ENCODE measurements at regions not wholly inside any gene's neighbourhood (a gene's known extent, or its start where the extent isn't known, plus 50 kb on each side); places are given as distances from the start of the nearest gene placed in this dataset.

- Histone ChIP-seq H3K36me3 (ENCODE audit: control insufficient read depth in 2 of 3, insufficient read depth in 3 of 3, low read length in 3 of 3) (no peaks in the 10 kb centered on the region), H3K27me3 (ENCODE audit: control insufficient read depth, insufficient read depth, low read length) (no peaks in the 10 kb centered on the region), H3K9me3 (ENCODE audit: control insufficient read depth in 2 of 3, insufficient read depth in 1 of 3, low read length in 3 of 3) (no peaks in the 10 kb centered on the region), H3K27ac (ENCODE audit: low read depth in 2 of 2, low read length in 2 of 2) (no peak overlapping the region), H3K9ac (ENCODE audit: low read length in 3 of 3) (no peak overlapping the region), H3K4me1 (ENCODE audit: control insufficient read depth in 2 of 3, insufficient read depth in 2 of 3, low read depth in 1 of 3, low read length in 3 of 3) (peaks cover 0 to 3% (median 0%) of the 10 kb centered on the region in 3 donors), H3K4me3 (ENCODE audit: low read length in 3 of 3) (no peak overlapping the region)
- intact Hi-C loops (cut with DNase I) = no loop called here
- TF ChIP-seq, protein P1, sequence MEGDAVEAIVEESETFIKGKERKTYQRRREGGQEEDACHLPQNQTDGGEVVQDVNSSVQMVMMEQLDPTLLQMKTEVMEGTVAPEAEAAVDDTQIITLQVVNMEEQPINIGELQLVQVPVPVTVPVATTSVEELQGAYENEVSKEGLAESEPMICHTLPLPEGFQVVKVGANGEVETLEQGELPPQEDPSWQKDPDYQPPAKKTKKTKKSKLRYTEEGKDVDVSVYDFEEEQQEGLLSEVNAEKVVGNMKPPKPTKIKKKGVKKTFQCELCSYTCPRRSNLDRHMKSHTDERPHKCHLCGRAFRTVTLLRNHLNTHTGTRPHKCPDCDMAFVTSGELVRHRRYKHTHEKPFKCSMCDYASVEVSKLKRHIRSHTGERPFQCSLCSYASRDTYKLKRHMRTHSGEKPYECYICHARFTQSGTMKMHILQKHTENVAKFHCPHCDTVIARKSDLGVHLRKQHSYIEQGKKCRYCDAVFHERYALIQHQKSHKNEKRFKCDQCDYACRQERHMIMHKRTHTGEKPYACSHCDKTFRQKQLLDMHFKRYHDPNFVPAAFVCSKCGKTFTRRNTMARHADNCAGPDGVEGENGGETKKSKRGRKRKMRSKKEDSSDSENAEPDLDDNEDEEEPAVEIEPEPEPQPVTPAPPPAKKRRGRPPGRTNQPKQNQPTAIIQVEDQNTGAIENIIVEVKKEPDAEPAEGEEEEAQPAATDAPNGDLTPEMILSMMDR (IDR thresholded peaks at IDR 0.05; ENCODE audit: borderline replicate concordance, extremely low read depth, insufficient read depth) = no peak
- FAIRE-seq = no peak
- no peak for DNase-seq
These were observed 164.5 kb upstream of the S1PR3 start for GRCh38 chr9:88826771-88827181.

GRCh38 chr9:88828018-88828417 lies 163.2 kb upstream of the S1PR3 start:
- H3K4me3 ChIP-seq (ENCODE audit: low read length in 3 of 3) = no peak overlapping the region
- FAIRE-seq = no peak
- H3K4me1 ChIP-seq (ENCODE audit: control insufficient read depth in 2 of 3, insufficient read depth in 2 of 3, low read depth in 1 of 3, low read length in 3 of 3) = peaks cover 0 to 3% (median 0%) of the 10 kb centered on the region in 3 donors
- DNase-seq = no peak
- TF ChIP-seq, protein P1 (IDR thresholded peaks at IDR 0.05; ENCODE audit: borderline replicate concordance, extremely low read depth, insufficient read depth) = no peak
- no peaks in the 10 kb centered on the region for H3K9me3 ChIP-seq (ENCODE audit: control insufficient read depth in 2 of 3, insufficient read depth in 1 of 3, low read length in 3 of 3)
- H3K27ac ChIP-seq (ENCODE audit: low read depth in 2 of 2, low read length in 2 of 2) = peak overlapping the region in 1 of 2 donors; percentile 55
- no peaks in the 10 kb centered on the region for H3K36me3 ChIP-seq (ENCODE audit: control insufficient read depth in 2 of 3, insufficient read depth in 3 of 3, low read length in 3 of 3)
- no peak overlapping the region for H3K9ac ChIP-seq (ENCODE audit: low read length in 3 of 3)
- H3K27me3 ChIP-seq (ENCODE audit: control insufficient read depth, insufficient read depth, low read length) = no peaks in the 10 kb centered on the region
- intact Hi-C loops (cut with DNase I) = no loop called here

DNA sequence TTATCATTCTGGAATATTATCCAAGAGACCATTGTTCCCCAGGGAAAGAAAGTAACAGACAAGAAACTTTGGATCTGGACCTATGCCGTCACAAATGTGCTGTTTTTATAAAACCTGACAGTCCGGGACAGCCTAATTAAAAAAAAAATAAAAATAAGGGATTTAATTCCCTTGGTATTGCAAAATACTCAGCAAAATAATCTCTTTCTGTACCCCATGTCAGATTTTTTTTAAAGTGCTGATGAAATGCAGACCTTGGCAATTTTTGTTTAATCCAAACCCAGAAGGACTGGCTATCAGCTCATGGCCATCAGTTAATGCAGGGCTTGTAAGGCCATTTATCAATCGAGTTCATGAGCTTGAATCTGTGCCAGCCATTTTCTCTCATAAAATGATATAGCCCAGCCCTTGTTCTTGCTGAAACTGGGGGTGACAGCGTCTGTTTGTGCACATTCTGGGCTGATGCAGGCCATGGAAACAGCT lies 162.7 kb upstream of the S1PR3 start:
- Histone ChIP-seq H3K27me3 (ENCODE audit: control insufficient read depth, insufficient read depth, low read length) (no peaks in the 10 kb centered on the region), H3K9me3 (ENCODE audit: control insufficient read depth in 2 of 3, insufficient read depth in 1 of 3, low read length in 3 of 3) (no peaks in the 10 kb centered on the region), H3K27ac (ENCODE audit: low read depth in 2 of 2, low read length in 2 of 2) (no peak overlapping the region), H3K9ac (ENCODE audit: low read length in 3 of 3) (no peak overlapping the region), H3K4me1 (ENCODE audit: control insufficient read depth in 2 of 3, insufficient read depth in 2 of 3, low read depth in 1 of 3, low read length in 3 of 3) (peaks cover 0 to 3% (median 0%) of the 10 kb centered on the region in 3 donors), H3K4me3 (ENCODE audit: low read length in 3 of 3) (no peak overlapping the region), H3K36me3 (ENCODE audit: control insufficient read depth in 2 of 3, insufficient read depth in 3 of 3, low read length in 3 of 3) (no peaks in the 10 kb centered on the region)
- FAIRE-seq = no peak
- intact Hi-C loops (cut with DNase I) = no loop called here
- DNase-seq = peak in 2 of 5 donors; percentile 41 to 64
- TF ChIP-seq, protein P1 (IDR thresholded peaks at IDR 0.05; ENCODE audit: borderline replicate concordance, extremely low read depth, insufficient read depth) = no peak

DNA sequence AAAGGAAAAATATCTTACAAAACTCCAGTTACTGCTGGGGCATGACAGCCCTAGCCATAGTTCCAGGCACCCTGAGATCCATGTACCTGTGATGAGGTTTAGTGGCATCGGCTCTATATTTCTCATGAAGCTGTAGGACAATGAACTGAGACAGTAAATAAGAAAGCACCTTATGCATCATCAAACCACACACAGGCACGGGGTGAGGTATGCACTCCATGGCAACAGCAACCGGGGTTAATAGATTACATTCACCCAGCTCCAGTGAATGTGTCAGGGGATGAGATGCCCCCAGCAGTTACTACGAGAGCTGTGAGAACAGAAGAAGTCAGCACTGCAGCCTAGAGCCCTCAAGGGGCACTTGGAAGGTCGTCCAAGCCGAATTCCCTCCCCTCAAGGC lies 162.0 kb upstream of the S1PR3 start:
- H3K36me3 ChIP-seq (ENCODE audit: control insufficient read depth in 2 of 3, insufficient read depth in 3 of 3, low read length in 3 of 3) = no peaks in the 10 kb centered on the region
- no peak for FAIRE-seq
- no peak overlapping the region for H3K27ac ChIP-seq (ENCODE audit: low read depth in 2 of 2, low read length in 2 of 2)
- peak in 1 of 5 donors; percentile 12 for DNase-seq
- no peak overlapping the region for H3K4me3 ChIP-seq (ENCODE audit: low read length in 3 of 3)
- intact Hi-C loops (cut with DNase I) = no loop called here
- no peaks in the 10 kb centered on the region for H3K27me3 ChIP-seq (ENCODE audit: control insufficient read depth, insufficient read depth, low read length)
- no peaks in the 10 kb centered on the region for H3K9me3 ChIP-seq (ENCODE audit: control insufficient read depth in 2 of 3, insufficient read depth in 1 of 3, low read length in 3 of 3)
- peaks cover 0 to 3% (median 0%) of the 10 kb centered on the region in 3 donors for H3K4me1 ChIP-seq (ENCODE audit: control insufficient read depth in 2 of 3, insufficient read depth in 2 of 3, low read depth in 1 of 3, low read length in 3 of 3)
- H3K9ac ChIP-seq (ENCODE audit: low read length in 3 of 3) = no peak overlapping the region
- TF ChIP-seq, protein P1 (IDR thresholded peaks at IDR 0.05; ENCODE audit: borderline replicate concordance, extremely low read depth, insufficient read depth) = no peak
